NCI-H2107 (cell line): ENCODE measurements at regions not wholly inside any gene's neighbourhood (a gene's known extent, or its start where the extent isn't known, plus 50 kb on each side); places are given as distances from the start of the nearest gene placed in this dataset.
"Not testable (repeated sequence)": the region's sequence is repeated elsewhere in the genome, so short reads cannot be mapped to it uniquely, and the experiment has no call there.

Experiments
- DNase-seq: peaks from one replicate; lab custom pipeline; 2025; lab: John Stamatoyannopoulos, UW

DNA sequence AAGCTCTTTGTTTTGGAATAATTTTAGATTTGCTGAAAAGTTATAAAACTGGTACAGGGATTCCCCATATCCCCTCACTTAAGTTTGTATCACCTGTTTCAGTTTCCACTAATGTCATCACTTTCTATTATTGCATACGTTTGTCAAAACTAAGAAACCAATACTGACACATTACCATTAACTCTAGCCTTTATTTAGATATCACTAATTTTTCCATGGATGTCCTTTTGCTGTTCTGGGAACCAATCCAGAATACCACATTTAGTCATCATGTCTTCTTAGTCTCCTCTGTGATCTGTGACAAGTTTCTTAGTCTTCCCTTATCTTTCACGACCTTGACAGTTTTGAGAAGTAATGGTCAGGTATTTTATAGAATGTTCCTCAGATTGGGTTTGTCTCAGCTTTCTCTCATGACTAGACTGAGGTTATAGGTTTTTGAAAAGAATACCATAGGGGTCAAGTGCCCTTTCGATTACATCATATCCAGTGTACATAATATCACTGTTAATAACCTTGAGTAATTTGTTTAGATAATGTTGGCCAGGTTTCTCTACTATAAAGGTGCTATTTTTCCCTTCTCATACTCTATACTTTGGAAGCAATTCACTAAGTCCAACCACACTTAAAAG is 51.9 kb upstream of the NMUR2 start:
- no peak for DNase-seq

DNA sequence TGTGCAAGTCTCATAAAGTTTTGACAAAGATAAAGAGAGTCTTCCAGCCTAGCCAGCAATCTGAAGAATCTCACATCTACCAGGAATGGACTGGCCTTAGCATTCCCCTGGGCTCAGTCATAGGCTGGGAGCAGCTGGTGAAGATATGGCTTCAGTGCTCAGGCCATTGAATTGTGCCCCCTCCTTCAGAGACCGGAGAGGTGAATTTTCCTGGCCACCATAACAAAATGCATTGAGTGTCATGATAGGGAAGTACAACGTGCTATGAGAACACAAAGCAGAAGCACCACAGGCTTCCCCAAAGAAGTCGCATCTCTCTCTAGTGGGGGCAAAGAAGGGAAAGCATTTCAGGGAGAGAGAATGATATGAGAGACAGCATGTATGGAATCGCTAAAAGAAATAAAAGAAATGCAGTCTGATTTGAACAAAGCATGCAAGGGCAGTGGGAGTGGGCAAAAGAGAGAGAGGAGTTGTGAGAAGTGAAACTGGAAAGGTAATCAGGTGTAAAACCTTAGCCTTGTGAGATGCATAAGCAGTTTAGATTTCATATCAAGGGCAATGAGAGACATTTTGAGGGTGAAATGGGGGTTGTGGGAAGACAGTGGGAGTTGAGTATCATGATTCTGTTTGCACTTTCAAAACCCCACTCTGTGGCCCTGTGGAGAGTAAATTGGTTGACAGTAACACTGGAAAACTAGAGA is 57.1 kb upstream of the NMUR2 start:
- DNase-seq = no peak

DNA sequence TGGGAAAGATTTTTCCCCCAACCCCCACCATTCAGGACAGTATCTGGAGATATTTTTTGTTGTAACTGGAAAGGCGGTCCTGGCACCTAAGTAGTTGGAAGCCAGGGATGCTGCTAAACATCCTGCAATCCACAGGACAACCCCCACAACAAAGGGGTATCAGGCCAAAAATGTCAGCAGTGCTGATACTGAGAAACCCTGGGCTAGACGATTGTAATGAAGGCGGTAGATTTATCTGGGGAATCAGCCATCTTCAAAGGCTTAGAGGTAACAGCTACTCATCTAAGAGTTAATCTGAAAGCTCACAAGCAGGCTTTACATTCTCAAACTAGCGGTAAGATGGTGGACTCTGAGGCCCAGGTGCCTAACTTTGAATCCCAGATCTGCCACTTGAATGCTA is 59.0 kb upstream of the NMUR2 start:
- no peak for DNase-seq

DNA sequence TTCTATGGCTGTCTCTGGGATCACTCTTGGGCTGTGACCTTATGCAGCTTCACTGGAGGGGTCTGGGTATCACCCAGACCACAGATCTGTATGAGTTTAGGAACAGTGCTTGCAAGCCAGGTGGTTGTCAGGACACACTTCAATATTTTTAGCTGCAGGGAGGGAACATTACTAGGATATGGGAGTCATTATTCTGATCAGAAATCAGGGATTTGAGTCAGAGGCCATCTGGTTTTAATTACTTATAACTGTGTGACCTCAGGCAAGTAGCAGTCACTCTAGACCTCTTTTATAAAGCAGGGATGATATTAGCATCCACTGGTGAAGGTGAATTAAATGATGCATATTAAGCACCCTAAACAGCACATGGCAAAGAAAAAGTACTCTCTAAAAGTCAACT is 60.1 kb upstream of the NMUR2 start:
- no peak for DNase-seq

DNA sequence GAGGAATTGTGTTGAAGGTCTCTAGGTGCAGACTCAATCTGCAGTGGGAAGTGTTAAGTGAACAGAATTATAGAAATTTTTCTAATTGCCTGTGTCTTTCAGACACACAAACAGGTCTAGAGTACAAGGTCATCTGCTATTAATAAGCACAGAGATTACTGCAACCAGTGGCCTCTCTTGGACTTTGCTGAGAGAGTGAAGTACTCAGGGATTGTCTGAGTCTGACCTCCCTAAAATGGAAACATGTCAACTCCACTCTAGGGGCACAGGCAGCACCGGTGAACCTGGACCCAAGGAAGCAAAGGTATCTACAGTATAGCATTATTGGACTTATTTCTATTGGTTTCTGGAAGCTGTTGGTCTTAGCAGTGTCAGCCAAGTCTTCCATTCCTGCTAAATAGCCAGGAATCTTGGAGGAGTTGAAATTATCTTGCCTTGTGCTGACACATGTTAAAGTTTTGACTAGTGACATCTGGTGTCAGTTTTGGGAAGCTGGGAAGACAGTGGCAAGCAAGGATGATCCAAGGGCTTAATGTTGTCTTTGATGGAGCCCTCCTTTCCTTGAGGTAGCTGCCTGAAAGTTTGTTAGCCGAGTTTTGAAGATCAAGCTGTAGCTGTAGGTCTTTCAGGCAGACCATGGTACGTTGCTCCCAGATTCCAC is 61.1 kb upstream of the NMUR2 start:
- no peak for DNase-seq

DNA sequence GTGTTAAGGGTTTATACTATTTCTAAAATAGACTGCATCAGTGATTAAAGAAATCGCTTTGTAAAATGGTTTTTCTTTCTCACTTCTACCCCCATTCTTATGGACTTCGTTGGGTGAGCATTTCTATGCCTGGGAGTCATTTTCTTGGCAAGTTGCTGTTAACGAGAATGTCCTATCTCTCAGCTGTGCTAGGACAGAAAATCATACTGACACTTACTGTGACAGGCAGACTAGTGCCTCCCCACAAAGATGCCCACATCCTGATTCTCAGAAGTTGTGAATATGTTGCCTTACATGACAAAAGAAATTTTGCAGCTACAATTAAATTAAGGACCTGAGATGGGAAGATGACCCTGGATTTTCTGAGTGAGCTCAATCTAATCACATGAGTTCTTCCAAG is 65.1 kb upstream of the NMUR2 start:
- DNase-seq = no peak

DNA sequence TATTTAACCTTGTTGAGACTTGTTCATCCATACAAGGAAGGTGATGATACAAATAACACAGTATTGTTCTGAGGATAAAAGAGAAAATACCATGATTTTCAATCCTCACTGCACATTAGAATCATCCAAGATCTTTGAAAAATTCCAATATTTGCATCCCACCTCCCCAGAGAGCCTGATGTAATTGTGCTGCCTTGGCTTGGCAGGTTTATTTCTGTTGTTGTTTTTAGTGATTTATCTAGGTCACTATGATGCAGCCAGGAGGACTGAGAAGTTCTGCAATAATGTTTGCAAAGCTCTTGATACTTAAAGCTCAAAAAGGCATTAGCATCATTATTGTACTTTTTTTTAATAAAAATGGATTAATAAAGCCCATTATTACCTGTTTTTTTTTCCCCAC is 67.0 kb upstream of the NMUR2 start:
- DNase-seq = no peak

DNA sequence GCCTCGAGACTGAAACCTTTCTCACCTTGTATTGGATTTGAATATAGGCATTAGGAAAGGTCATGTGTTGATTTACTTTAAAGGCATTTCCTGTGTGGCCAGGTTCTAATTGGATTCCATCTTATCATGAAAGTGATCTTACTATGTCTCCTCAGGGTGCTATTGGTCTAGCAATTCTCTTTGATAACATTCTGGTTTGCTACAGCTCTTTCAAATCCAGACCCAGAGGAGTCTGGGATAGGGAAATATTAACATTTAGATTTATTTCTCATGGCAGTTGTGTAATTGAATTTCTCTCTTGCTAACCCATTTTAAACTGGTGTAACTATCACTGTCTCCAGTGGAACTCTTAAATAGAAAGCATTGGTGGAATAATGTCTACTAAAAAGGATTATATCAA is 69.9 kb upstream of the NMUR2 start:
- no peak for DNase-seq

DNA sequence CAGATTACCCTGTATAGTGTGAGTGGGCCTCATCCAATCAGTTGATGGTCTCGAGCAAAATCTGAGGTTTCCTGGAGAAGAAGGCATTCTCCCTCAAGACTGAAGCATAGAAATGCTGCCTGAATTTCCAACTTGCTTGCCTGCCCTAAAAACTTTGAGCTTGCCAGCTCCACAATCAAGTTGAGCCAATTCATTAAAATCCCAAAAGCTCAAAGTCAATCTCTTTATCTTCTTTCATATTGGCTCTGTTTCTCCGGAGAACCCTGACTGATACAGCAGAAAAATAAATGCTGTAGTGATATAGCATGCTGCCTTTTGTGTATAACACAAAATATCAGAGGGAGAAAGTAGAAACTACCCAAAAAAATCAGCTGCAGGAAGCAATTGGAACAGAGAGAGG is 72.5 kb upstream of the NMUR2 start:
- DNase-seq = no peak

DNA sequence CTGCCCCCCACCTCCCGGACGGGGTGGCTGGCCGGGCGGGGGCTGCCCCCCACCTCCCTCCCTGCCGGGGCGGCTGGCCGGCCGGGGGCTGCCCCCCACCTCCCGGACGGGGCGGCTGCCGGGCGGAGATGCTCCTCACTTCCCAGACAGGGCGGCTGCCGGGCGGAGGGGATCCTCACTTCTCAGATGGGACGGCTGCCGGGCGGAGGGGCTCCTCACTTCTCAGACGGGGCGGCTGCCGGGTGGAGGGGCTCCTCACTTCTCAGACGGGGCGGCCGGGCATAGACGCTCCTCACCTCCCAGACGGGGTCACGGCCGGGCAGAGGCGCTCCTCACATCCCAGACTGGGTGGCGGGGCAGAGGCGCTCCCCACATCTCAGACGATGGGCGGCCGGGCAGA is 74.8 kb upstream of the NMUR2 start:
- DNase-seq = not testable (repeated sequence)

DNA sequence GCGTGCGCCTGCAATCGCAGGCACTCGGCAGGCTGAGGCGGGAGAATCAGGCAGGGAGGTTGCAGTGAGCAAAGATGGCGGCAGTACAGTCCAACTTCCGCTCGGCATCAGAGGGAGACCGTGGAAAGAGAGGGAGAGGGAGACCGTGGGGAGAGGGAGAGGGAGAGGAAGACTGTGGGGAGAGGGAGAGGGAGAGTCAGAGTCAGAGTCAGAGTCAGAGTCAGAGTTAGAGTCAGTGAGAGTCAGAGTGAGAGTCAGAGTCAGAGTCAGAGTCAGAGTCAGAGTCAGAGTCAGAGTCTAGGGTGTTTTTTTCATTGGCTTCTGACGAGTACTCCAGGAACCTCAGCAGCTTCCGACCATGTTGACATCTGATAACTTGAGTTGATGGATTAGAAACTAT is 75.6 kb upstream of the NMUR2 start:
- DNase-seq = not testable (repeated sequence)

DNA sequence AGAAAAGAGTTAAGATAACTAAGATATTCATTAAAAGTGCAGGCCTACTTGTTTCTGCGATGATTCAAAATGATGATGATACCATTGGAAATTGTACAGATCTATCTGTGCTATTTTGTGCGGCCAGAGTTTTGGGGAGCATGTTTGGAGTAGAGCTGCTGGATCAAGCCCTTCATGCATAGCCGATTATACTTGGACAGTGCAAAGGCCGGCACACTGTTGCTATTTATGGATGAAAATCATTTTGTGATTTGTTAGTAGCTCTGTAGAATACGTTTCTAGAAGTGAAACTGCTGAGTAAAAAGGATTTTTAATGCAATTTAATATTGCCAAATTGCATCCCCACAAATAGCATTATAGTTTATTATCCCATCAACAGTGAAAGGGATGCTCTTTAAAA is 82.1 kb upstream of the NMUR2 start:
- no peak for DNase-seq

DNA sequence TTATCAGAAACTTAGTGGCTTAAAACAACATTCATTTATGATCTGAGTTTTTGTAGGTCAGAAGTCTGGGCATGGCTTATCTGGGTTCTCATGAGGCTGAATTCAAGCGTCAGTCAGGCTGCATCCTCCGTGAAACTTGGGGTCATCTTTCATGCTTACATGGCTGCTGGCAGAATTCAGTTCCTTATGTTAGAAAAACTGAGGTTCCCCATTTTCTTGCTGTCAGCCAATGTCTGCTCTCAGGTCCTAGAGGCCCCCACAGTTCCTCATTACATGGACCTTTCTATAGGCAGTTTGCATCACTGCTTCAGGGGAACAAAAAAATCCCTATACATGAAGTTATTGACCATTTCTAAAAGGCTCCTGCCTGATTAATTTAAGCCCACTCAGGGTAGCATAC is 83.8 kb upstream of the NMUR2 start:
- DNase-seq = no peak

DNA sequence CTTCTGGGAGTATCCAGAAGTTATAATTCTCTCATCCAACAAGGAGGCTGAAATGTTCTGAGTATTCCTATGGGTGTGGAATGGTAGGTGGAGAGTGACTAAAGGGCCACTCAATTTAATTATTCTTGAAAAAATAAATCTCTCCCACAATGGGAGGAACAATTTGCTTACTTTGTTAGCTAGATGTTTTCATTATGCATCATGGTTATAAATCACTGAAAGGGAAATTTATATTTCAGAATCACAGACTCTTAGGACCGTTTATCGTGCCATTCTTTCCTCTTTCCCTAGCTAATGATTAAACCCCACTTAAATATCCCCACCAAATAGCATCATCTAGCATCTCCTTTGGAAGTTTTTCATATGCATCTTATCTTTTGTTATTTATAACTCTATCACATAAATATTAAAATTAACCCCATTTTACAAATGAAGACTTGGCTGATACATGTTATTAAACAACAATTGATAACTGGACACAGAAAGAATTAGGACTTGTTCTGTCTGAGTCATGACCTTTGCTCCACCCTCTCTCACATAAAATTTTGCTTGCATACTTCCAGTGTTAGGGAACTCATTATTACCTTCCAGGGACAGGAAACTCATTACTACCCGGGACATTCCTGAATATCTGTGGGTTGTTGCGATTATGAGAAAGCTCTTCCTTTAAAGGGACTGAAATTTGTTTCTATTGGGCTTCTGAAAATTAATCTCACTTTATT is 94.9 kb upstream of the NMUR2 start:
- no peak for DNase-seq

DNA sequence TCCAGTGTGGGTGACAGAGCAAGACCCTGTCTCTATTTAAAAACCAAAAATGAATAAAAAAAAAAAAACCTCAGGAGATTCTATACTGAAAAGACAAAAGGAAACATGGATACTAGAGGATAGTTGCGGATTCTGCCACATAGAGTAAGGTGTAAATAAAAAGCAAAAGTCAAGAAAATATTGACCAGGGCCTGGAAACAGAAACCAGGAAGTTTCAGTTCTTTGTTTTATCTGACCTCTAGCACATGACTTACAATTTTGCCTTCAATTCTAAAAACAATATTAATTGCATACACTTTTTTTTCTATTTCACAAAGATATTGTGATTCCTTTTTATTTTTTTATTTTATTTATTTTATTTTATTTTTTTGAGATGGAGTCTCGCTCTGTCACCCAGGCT is 96.2 kb upstream of the NMUR2 start:
- no peak for DNase-seq

DNA sequence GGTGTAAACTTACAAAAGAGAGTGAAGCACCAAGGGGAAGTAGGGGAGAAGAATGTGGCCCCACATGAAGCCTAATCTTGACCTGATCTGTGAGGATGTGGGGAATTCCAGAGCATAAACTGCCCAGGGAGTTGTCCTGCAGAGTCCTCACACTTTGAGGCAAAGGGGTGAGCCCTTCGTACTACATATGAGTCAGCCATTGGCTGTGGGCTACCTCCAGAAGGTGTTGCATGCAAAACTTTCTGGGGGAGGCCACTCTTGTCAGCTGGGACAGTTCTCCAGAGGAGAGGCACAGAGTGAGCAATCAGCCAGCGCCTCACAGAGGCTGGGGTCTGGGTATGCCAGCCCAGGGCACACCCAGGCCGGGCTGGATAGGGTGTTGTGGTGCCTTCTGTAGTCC is 98.1 kb upstream of the NMUR2 start:
- no peak for DNase-seq

DNA sequence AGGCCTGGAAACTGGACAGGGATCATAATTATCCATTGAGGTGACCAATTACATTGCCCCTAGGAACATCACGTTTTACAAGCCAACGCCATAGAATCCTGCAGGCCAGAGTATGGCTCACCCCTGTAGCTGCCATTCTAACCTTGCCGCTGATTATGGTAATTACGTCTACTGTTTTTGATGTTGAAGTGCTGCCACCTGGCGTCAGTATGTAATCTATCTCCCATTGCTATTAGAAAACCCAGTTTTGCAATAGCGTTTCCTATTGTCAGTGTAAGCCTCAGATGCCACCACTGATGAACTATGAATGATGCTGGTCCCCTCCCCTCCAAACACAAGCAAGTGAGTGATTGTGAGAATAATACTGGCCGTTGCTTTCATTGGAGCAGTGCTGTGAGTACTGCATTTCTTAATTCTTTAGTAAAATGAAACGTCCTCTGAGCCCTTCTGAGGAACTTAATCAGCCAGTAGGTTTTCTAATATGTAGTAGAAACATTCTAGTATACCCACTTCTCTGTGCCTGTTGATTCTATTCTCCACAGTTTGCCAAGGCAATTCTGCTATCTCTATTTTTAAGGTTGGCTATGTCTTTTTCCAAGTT is 100.5 kb upstream of the NMUR2 start:
- no peak for DNase-seq

DNA sequence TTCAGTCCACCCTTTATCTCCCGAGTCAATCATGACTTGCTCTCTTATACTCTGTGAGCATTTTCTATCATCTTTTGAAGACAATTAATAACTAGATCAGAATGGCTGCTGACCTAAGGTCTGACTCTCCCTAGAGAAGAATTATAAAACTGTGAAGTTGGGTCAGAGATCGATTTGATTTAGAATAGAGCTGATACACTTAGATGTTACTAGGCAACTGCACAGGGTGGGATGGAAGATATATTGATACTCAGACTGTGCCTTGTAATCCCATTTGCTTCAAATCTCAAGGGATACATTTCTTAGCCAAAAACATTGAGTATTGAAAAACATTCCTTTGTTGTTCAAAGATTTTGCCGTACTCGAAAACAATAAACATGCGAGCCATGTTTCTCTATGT is 106.0 kb upstream of the NMUR2 start:
- no peak for DNase-seq

DNA sequence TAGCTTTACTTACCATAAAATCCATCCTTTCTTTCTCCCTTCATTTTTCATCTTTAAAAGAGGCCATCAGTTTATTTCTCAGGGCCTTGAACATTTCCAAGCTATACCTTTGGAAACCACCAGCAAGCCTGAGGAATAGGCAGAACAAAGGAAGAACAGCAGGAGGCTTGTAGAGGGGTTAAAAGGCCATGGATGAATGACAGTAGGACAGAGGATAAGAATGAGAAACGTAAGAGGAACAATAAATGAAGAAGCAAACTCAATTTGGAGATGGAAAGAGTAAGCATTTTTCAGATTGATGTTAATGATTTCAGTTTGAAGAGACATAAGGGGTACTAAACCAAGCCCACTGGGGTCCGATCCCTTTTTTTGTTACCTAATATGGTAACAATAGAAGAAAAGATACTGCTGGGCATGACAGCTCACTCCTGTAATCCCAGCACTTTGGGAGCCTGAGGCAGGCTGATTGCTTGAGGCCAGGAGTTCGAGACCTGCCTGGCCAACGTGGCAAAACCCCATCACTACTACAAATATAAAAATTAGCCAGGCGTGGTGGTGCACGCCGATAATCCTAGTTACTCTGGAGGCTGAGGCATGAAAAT is 106.6 kb upstream of the NMUR2 start:
- no peak for DNase-seq

DNA sequence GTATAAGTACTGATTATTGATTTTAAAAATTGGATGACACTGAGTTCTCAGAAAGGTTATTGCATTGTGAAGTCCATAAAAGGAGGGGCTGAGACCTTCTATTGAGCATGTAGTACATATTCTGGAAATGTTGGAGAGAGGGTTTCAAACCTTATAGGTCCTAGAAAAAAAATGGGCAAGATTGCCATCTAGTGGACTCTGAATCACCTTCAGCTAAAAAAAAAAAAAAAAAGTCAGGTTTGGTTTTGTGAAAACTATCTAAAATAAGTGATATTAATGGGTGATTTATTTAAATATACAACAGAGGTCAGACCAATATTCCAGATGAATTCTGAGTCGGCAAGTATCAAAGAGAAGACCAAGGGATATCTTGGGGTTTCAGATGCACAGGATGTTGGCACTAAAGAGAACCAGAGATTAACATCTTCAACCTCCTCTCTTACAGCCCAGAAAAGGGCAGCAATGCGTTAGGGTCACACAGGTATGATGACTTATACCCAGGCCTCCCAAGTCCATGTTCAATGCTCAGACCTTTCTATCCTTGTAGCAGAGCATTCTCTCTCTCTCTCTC is 109.8 kb upstream of the NMUR2 start:
- DNase-seq = no peak

DNA sequence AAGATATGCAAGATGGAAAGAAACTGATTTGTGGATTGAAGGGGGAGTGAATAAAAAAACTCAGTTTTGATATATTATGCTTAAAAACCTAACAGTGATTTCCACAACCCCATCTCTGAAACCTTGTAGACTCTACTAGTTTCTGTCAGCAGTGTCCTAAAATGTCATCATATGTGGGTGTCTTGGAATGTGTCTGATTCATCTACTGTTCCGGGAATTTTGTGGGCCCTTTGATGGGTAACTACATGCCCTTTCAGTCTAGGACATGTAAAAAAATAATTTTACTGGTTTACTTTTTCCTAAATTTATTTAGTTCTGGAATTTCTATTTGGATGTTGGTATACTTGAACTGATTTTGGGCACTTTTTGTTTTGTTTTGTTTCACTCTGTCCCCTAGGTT is 118.9 kb upstream of the NMUR2 start:
- DNase-seq = no peak
